HG03139 (cell line): ENCODE measurements at regions not wholly inside any gene's neighbourhood (a gene's known extent, or its start where the extent isn't known, plus 50 kb on each side); places are given as distances from the start of the nearest gene placed in this dataset.
"Not testable (repeated sequence)": the region's sequence is repeated elsewhere in the genome, so short reads cannot be mapped to it uniquely, and the experiment has no call there.

Source experiments
- ATAC-seq: cut with Tn5 transposase; IDR thresholded peaks from one replicate; pipeline ENCODE4 v1.9.1; 2021; ENCODE audit not compliant: unreplicated experiment

GRCh38 chr9:106479679-106480078 is 383.3 kb upstream of the ZNF462 start:
- ATAC-seq = no peak

- ATAC-seq = no peak
These were observed 381.9 kb upstream of the ZNF462 start for GRCh38 chr9:106481013-106481609.

- no peak for ATAC-seq
These were observed 380.2 kb upstream of the ZNF462 start for GRCh38 chr9:106482733-106483132.

- ATAC-seq = no peak
These were observed 376.3 kb upstream of the ZNF462 start for GRCh38 chr9:106486685-106487084.

- ATAC-seq = no peak
These were observed 375.7 kb upstream of the ZNF462 start for GRCh38 chr9:106487266-106487665.

GRCh38 chr9:106492126-106492525 is 370.8 kb upstream of the ZNF462 start:
- not testable (repeated sequence) for ATAC-seq

GRCh38 chr9:106500171-106500570 is 362.8 kb upstream of the ZNF462 start:
- ATAC-seq = no peak

- ATAC-seq = not testable (repeated sequence)
These were observed 361.8 kb upstream of the ZNF462 start for GRCh38 chr9:106501210-106501609.

- no peak for ATAC-seq
These were observed 360.0 kb upstream of the ZNF462 start for GRCh38 chr9:106502930-106503329.

- ATAC-seq = no peak
These were observed 359.2 kb upstream of the ZNF462 start for GRCh38 chr9:106503759-106504158.

- ATAC-seq = no peak
These were observed 336.2 kb upstream of the ZNF462 start for GRCh38 chr9:106526716-106527204.

- no peak for ATAC-seq
These were observed 334.8 kb upstream of the ZNF462 start for GRCh38 chr9:106528158-106528557.

- no peak for ATAC-seq
These were observed 333.4 kb upstream of the ZNF462 start for GRCh38 chr9:106529616-106530015.

GRCh38 chr9:106531491-106531890 is 331.5 kb upstream of the ZNF462 start:
- ATAC-seq = no peak

GRCh38 chr9:106532306-106533015 is 330.5 kb upstream of the ZNF462 start:
- no peak for ATAC-seq

- no peak for ATAC-seq
These were observed 328.2 kb upstream of the ZNF462 start for GRCh38 chr9:106534800-106535199.

GRCh38 chr9:106535439-106535838 is 327.5 kb upstream of the ZNF462 start:
- ATAC-seq = no peak

- no peak for ATAC-seq
These were observed 304.8 kb upstream of the ZNF462 start for GRCh38 chr9:106557996-106558667.

- no peak for ATAC-seq
These were observed 302.4 kb upstream of the ZNF462 start for GRCh38 chr9:106560540-106560939.

GRCh38 chr9:106575823-106576222 is 287.1 kb upstream of the ZNF462 start:
- no peak for ATAC-seq

- no peak for ATAC-seq
These were observed 286.7 kb upstream of the ZNF462 start for GRCh38 chr9:106576232-106576760.

GRCh38 chr9:106577121-106577520 is 285.8 kb upstream of the ZNF462 start:
- no peak for ATAC-seq
